Osteocyte (in vitro differentiated cells): ENCODE measurements at regions not wholly inside any gene's neighbourhood (a gene's known extent, or its start where the extent isn't known, plus 50 kb on each side); places are given as distances from the start of the nearest gene placed in this dataset.

Experiments
- DNase-seq: peaks from one replicate; pipeline ENCODE4 v3.0.0; 2021; ENCODE audit warnings: mixed read lengths; ENCODE audit not compliant: unreplicated experiment; ENCODE audit errors: extremely low spot score
- H3K27ac Mint-ChIP-seq: one replicate; pipeline ENCODE4 v1.8.0; 2021; ENCODE audit warnings: mild to moderate bottlenecking, mixed read lengths; ENCODE audit not compliant: unreplicated experiment
- H3K27me3 Mint-ChIP-seq: one replicate; pipeline ENCODE4 v1.8.0; 2021; ENCODE audit warnings: mixed read lengths; ENCODE audit not compliant: unreplicated experiment
- H3K36me3 Mint-ChIP-seq: one replicate; pipeline ENCODE4 v1.8.0; 2021; ENCODE audit warnings: mixed read lengths; ENCODE audit not compliant: unreplicated experiment
- H3K4me1 Mint-ChIP-seq: one replicate; pipeline ENCODE4 v1.8.0; 2021; ENCODE audit warnings: mixed read lengths; ENCODE audit not compliant: unreplicated experiment
- H3K4me3 Mint-ChIP-seq: one replicate; pipeline ENCODE4 v1.8.0; 2021; ENCODE audit warnings: mild to moderate bottlenecking, moderate library complexity, mixed read lengths; ENCODE audit not compliant: unreplicated experiment
- H3K9me3 Mint-ChIP-seq: one replicate; pipeline ENCODE4 v1.8.0; 2021; ENCODE audit warnings: mixed read lengths; ENCODE audit not compliant: unreplicated experiment
- TF ChIP-seq, protein P1 (sequence below): fragments of 200-600 bp; sonication (generic); IDR thresholded peaks from 2 replicates; pipeline ENCODE4 v1.5.0; 2021; ENCODE audit warnings: antibody characterized with exemption, mild to moderate bottlenecking, moderate library complexity

DNA sequence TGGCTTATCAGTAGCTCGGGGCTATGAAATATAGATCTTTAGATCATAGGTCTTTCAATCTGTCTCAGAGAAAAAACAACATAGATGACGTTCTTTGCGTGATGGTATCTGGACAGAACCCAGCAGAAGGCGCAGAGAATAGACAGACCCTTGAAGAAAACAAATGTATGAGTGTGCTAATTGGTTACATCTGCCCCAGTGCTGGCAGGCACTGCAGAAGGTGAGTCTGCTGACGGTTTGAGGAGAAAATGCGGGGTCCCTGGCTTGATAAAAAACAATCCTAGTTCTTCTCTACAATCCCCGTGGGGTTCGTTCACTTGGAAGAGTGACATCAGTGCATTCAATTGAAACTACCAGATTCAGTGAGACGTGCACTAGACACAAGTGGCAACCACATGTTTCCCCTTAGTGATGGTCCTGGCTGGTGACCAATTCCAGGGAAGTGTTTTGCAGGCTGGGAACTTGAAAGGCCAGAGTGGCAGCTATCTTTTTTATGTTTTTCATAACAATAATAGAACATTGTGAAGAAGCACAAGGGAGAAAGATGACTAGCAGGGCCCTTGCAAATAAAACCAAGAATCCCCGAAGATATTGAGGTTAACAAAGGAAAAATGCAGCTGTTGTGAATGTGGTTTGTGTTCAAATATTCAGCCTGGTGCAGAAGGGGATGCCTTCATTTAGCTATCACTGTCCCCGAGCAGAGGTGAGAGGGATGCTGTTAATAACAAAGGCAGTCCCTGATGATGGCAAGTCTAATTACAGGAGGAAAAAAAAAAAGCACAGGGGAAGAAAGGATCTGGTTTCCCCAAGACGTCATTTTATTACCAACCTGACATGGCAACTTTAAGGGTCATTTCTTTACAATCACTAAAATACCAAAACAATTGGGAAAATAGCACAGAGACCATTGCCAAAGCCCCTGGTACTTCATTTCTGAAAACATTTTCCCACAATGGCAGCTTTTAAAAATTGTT is 337.6 kb upstream of the FIGN start:
- TF ChIP-seq, protein P1, sequence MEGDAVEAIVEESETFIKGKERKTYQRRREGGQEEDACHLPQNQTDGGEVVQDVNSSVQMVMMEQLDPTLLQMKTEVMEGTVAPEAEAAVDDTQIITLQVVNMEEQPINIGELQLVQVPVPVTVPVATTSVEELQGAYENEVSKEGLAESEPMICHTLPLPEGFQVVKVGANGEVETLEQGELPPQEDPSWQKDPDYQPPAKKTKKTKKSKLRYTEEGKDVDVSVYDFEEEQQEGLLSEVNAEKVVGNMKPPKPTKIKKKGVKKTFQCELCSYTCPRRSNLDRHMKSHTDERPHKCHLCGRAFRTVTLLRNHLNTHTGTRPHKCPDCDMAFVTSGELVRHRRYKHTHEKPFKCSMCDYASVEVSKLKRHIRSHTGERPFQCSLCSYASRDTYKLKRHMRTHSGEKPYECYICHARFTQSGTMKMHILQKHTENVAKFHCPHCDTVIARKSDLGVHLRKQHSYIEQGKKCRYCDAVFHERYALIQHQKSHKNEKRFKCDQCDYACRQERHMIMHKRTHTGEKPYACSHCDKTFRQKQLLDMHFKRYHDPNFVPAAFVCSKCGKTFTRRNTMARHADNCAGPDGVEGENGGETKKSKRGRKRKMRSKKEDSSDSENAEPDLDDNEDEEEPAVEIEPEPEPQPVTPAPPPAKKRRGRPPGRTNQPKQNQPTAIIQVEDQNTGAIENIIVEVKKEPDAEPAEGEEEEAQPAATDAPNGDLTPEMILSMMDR: no peak
- H3K4me3 Mint-ChIP-seq: no peak overlapping the region
- peaks cover 7% of the 10 kb centered on the region for H3K9me3 Mint-ChIP-seq
- H3K27ac Mint-ChIP-seq: no peak overlapping the region
- H3K27me3 Mint-ChIP-seq: no peaks in the 10 kb centered on the region
- DNase-seq: no peak
- H3K36me3 Mint-ChIP-seq: peaks cover 2% of the 10 kb centered on the region
- peaks cover 8% of the 10 kb centered on the region for H3K4me1 Mint-ChIP-seq

DNA sequence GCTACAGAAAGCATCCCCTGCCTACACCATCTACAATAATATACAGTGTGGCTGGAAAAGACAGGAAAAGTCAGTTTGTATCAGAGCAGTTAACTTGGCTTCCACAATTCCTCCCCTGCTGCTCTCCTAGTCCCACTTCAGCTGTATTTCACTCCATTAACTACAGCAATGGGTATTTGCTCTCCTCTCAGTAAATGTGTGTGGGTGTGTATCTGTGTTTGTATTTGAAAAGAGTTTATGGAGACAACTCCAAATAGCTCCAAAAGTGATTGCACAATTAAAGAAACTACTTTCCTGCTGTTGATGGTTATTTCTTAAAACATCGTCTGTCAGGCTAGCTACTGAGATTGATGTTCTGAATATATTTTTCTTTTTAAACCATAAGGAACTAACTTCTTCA is 333.7 kb upstream of the FIGN start:
- no peak for DNase-seq
- no peaks in the 10 kb centered on the region for H3K9me3 Mint-ChIP-seq
- no peaks in the 10 kb centered on the region for H3K36me3 Mint-ChIP-seq
- peaks cover 8% of the 10 kb centered on the region for H3K4me1 Mint-ChIP-seq
- TF ChIP-seq, protein P1: no peak
- H3K4me3 Mint-ChIP-seq: no peak overlapping the region
- no peaks in the 10 kb centered on the region for H3K27me3 Mint-ChIP-seq
- no peak overlapping the region for H3K27ac Mint-ChIP-seq

DNA sequence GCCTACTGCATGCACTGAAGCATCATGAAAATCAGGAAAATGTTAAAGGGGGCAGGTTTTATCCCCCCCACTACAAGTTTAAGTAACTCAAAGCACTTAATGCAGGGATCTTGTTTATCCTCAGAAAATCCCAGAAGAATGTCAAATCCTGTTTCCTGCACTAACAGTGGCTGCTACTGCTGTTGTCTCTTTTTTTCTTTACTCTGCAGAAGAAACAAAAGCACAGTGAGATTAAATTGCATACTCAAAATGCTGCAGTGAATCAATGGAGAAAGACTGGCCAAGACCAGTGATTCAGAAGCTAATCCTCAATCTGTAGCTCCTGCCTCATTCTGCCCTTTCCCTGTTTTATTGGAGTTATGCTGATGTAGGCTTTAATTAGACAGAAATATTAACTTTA is 332.3 kb upstream of the FIGN start:
- Mint-ChIP-seq H3K9me3 (no peaks in the 10 kb centered on the region), H3K4me1 (peaks cover 2% of the 10 kb centered on the region), H3K36me3 (no peaks in the 10 kb centered on the region), H3K27me3 (no peaks in the 10 kb centered on the region), H3K27ac (no peak overlapping the region), H3K4me3 (no peak overlapping the region)
- TF ChIP-seq, protein P1: no peak
- DNase-seq: no peak

DNA sequence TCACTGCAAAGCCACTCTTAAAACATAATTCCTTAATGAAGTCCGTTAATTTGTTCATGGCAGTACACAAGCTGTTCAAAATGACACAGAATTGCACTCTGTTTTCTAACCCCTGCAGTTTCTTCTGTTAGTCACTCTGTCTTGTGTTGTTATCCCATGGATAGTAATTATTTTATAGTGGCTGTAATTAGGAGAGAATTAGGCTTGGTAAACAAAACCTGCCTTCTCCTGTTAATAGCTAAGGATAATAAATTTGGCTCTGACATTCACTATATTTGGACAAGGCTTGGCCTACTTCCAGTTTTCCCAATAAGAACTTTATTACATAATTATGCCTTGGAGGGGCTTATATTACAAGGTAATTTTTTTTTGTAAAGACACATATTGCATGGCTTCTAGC is 330.3 kb upstream of the FIGN start:
- DNase-seq: no peak
- H3K4me1 Mint-ChIP-seq: peaks cover 10% of the 10 kb centered on the region
- no peaks in the 10 kb centered on the region for H3K9me3 Mint-ChIP-seq
- no peak overlapping the region for H3K27ac Mint-ChIP-seq
- TF ChIP-seq, protein P1: no peak
- H3K4me3 Mint-ChIP-seq: no peak overlapping the region
- H3K36me3 Mint-ChIP-seq: no peaks in the 10 kb centered on the region
- no peaks in the 10 kb centered on the region for H3K27me3 Mint-ChIP-seq

DNA sequence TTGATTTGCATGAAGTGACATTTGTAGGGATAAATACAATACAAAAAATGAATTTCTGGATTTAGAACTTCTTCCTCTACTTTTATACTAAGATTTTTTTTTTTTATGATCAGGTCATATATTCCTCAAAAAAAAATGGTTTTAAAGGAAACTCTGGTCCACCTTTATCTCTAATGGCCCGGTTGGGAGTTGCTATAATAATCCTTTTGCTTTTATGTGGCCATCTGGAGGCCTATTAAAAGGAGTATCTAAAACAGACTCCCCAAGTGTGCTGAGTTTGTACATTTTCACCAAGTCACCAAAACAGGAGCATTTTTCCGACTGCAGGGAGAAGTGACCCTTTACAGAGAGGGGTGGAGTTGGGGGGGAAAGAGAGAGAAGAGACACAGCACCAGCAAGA is 329.2 kb upstream of the FIGN start:
- no peaks in the 10 kb centered on the region for H3K9me3 Mint-ChIP-seq
- H3K4me1 Mint-ChIP-seq: peaks cover 15% of the 10 kb centered on the region
- DNase-seq: no peak
- no peaks in the 10 kb centered on the region for H3K27me3 Mint-ChIP-seq
- H3K4me3 Mint-ChIP-seq: no peak overlapping the region
- H3K36me3 Mint-ChIP-seq: no peaks in the 10 kb centered on the region
- TF ChIP-seq, protein P1: no peak
- no peak overlapping the region for H3K27ac Mint-ChIP-seq
